ENCODE measurements at regions not wholly inside any gene's neighbourhood (a gene's known extent, or its start where the extent isn't known, plus 50 kb on each side); places are given as distances from the start of the nearest gene placed in this dataset.
"Not testable (repeated sequence)": the region's sequence is repeated elsewhere in the genome, so short reads cannot be mapped to it uniquely, and the experiment has no call there.

DNA sequence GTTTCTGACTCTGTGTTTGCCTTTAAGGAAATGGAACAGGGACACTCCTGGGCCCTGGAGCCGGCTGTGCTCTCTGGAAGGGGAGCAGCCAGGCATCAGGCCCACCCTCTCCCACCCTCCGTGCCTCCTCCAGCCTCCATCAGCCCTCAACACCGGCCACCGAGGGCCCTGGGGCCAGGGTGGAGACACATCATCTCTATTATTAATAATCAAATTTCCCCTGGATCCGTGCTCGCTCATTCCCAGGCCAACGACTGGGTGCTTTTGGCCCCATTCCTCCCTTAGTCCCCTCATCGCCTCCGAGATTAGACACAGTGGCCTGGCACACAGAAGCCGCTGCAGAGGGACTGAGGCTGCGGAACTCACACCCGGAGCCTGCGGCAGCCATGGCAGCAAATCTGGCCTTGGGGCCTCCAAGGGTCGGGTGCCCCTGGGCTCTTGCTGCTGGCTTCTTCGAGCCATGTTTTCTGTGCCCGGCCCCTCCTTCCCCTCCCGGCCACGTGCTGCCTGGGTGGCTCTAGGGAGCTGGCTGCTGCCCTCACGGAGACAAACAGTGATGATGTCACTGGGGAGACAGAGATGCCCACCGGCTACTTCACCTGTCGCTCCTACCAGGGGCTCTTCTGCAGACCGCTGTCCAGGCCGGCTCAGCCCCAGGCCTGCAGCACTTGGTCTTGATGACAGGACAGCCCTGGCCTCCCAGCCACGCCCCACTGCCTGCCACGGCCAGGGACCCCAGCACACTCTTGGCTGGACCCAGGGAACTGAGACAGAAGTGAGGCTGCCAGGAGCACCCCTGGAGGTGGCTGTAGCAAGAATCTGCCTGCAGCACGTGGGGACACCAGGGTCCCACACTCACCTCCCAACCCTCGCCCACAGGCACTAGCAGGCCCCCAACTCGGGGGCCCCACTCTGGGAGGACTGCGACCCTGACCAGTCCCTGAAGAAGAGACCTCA is 76.6 kb upstream of the PPP1R26 start:
- no peak overlapping the region for H3K27ac ChIP-seq
- no peaks in the 10 kb centered on the region for H3K4me1 ChIP-seq
- no peaks in the 10 kb centered on the region for H3K27me3 ChIP-seq
- no peaks in the 10 kb centered on the region for H3K36me3 ChIP-seq
- ATAC-seq (no peak), DNase-seq (no peak)
- H3K9me3 ChIP-seq, result no peaks in the 10 kb centered on the region
- TF ChIP-seq, protein P1, sequence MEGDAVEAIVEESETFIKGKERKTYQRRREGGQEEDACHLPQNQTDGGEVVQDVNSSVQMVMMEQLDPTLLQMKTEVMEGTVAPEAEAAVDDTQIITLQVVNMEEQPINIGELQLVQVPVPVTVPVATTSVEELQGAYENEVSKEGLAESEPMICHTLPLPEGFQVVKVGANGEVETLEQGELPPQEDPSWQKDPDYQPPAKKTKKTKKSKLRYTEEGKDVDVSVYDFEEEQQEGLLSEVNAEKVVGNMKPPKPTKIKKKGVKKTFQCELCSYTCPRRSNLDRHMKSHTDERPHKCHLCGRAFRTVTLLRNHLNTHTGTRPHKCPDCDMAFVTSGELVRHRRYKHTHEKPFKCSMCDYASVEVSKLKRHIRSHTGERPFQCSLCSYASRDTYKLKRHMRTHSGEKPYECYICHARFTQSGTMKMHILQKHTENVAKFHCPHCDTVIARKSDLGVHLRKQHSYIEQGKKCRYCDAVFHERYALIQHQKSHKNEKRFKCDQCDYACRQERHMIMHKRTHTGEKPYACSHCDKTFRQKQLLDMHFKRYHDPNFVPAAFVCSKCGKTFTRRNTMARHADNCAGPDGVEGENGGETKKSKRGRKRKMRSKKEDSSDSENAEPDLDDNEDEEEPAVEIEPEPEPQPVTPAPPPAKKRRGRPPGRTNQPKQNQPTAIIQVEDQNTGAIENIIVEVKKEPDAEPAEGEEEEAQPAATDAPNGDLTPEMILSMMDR (IDR thresholded peaks at IDR 0.05), result no peak
- intact Hi-C loops (cut with DNase I), result no loop called here
- H3K4me3 ChIP-seq, result no peak overlapping the region

DNA sequence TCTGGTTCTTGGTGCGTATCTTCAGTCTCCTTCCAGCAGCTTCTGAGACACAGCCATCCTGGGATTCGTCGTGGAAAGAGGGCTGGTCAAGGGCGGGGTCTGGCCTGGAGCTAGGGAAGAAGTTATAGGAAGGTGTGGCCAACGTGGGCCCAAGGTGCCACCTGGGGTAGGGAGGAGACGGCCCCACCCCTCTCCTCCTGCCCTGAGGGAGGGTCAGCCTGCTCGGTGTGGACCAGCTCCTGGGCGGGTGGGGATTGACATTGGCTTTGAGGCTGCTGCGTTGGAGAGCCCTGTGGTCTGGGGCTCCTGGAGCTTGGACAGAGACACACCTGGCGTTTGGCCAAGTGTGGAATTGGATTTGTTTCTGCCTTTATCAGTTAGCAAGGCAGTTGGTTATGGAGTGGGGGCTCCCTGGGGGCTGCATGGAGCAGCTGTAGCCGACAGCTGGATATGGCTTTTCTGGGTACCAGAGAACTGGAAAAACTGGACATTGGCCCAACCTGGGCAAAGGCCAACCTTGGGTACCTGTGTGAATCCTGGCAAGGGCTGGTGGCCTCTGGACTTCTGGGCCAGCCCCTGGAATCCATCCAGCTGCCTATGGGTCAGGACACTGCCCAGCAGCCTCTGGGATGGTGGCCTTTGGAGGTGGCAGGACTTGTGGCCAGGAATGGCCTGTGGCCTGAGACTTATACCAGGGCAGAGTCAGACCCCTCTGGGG is 75.7 kb upstream of the PPP1R26 start:
- TF ChIP-seq, protein P1 (IDR thresholded peaks at IDR 0.05), result no peak
- intact Hi-C loops (cut with DNase I), result no loop called here
- H3K27me3 ChIP-seq, result no peaks in the 10 kb centered on the region
- H3K36me3 ChIP-seq, result no peaks in the 10 kb centered on the region
- ATAC-seq, result no peak
- H3K27ac ChIP-seq, result no peak overlapping the region
- H3K4me3 ChIP-seq, result no peak overlapping the region
- no peaks in the 10 kb centered on the region for H3K9me3 ChIP-seq
- H3K4me1 ChIP-seq, result no peaks in the 10 kb centered on the region
- DNase-seq, result no peak

DNA sequence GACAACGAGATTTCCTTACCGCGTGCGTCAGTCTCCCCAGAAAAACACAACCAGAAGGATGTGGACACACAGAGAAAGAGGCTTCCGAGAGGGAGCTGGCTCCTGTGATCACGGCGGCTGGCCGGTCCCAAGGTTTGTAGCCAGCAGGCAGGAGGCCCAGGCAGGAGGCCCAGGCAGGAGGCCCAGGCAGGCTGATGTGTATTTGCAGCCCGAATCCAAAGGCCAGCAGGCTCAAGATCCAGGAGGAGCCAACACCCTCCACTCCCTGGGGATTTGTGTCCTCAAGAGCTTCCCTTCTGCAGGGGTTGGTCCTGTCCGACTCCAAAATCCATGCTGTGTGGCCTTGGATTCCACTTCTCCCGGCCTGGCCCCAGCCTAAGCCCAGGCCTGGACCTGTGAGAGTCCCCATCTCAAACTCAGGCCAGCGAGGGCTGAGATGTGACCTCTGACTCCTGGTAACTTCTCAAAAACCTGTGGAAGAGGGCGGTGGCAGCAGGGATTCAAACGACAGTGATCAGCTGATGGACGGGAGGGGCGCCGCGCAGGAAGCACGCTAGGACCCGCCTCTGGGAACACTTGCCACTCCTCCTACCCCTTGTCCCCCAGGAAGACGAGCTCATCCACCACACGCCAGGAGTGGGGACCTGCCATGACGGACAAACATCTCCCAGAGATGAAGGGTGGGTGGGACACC is 75.0 kb upstream of the PPP1R26 start:
- no peaks in the 10 kb centered on the region for H3K9me3 ChIP-seq
- no peak overlapping the region for H3K4me3 ChIP-seq
- TF ChIP-seq, protein P1 (IDR thresholded peaks at IDR 0.05), result no peak
- intact Hi-C loops (cut with DNase I), result no loop called here
- no peak for ATAC-seq
- H3K4me1 ChIP-seq, result no peaks in the 10 kb centered on the region
- no peak for DNase-seq
- H3K27me3 ChIP-seq, result no peaks in the 10 kb centered on the region
- no peak overlapping the region for H3K27ac ChIP-seq
- H3K36me3 ChIP-seq, result no peaks in the 10 kb centered on the region

- H3K4me1 ChIP-seq; H3K27ac ChIP-seq; intact Hi-C loops (cut with DNase I); H3K4me3 ChIP-seq; DNase-seq; H3K27me3 ChIP-seq; ATAC-seq; H3K36me3 ChIP-seq; H3K9me3 ChIP-seq: not testable (repeated sequence)
These were observed 74.5 kb upstream of the PPP1R26 start for GRCh38 chr9:135405145-135405464.

- TF ChIP-seq, protein P1 (IDR thresholded peaks at IDR 0.05), result no peak
- no peak for ATAC-seq
- H3K4me3 ChIP-seq, result no peak overlapping the region
- H3K36me3 ChIP-seq, result no peaks in the 10 kb centered on the region
- no peak overlapping the region for H3K27ac ChIP-seq
- H3K4me1 ChIP-seq, result no peaks in the 10 kb centered on the region
- DNase-seq, result no peak
- H3K9me3 ChIP-seq, result no peaks in the 10 kb centered on the region
- intact Hi-C loops (cut with DNase I), result no loop called here
- H3K27me3 ChIP-seq, result no peaks in the 10 kb centered on the region
These were observed 70.9 kb upstream of the PPP1R26 start for GRCh38 chr9:135408476-135409254.
